Chondrocyte (in vitro differentiated cells): ENCODE measurements at regions not wholly inside any gene's neighbourhood (a gene's known extent, or its start where the extent isn't known, plus 50 kb on each side); places are given as distances from the start of the nearest gene placed in this dataset.
"Not testable (repeated sequence)": the region's sequence is repeated elsewhere in the genome, so short reads cannot be mapped to it uniquely, and the experiment has no call there.

Source experiments
- DNase-seq: peaks from one replicate; pipeline ENCODE4 v3.0.0; 2021; ENCODE audit warnings: mixed read lengths, low spot score
- H3K27ac Mint-ChIP-seq: one replicate; pipeline ENCODE4 v1.8.0; 2021; ENCODE audit warnings: mild to moderate bottlenecking, moderate library complexity, mixed read lengths; ENCODE audit not compliant: unreplicated experiment
- H3K27me3 Mint-ChIP-seq: 2 replicates; pipeline ENCODE4 v1.8.0; 2021; ENCODE audit warnings: low read depth, mixed read lengths
- H3K36me3 Mint-ChIP-seq: 2 replicates; pipeline ENCODE4 v1.8.0; 2021; ENCODE audit warnings: low read depth, mixed read lengths
- H3K4me1 Mint-ChIP-seq: 2 replicates; pipeline ENCODE4 v1.8.0; 2021; ENCODE audit warnings: low read depth, mild to moderate bottlenecking, mixed read lengths
- H3K4me3 Mint-ChIP-seq: one replicate; pipeline ENCODE4 v1.8.0; 2021; ENCODE audit warnings: mild to moderate bottlenecking, moderate library complexity, mixed read lengths; ENCODE audit not compliant: unreplicated experiment
- H3K9me3 Mint-ChIP-seq: 2 replicates; pipeline ENCODE4 v1.8.0; 2021; ENCODE audit warnings: low read depth, mixed read lengths
- CTCF ChIP-seq: fragments of 200-600 bp; sonication (generic); IDR thresholded peaks from 2 replicates; pipeline ENCODE4 v1.5.0; 2021; ENCODE audit warnings: antibody characterized with exemption, mild to moderate bottlenecking, moderate library complexity

- Mint-ChIP-seq H3K36me3 (peaks cover 1% of the 10 kb centered on the region), H3K4me1 (no peaks in the 10 kb centered on the region), H3K27ac (no peak overlapping the region), H3K27me3 (peaks cover 7% of the 10 kb centered on the region), H3K9me3 (peaks cover 20% of the 10 kb centered on the region), H3K4me3 (no peak overlapping the region)
- no peak for TF ChIP-seq CTCF
- no peak for DNase-seq
Measured at GRCh38 chr21:28590676-28591075, 402.0 kb downstream of the LTN1 start.

- no peaks in the 10 kb centered on the region for H3K4me1 Mint-ChIP-seq
- peaks cover 7% of the 10 kb centered on the region for H3K27me3 Mint-ChIP-seq
- H3K4me3 Mint-ChIP-seq = no peak overlapping the region
- H3K36me3 Mint-ChIP-seq = peaks cover 1% of the 10 kb centered on the region
- no peak for DNase-seq
- H3K9me3 Mint-ChIP-seq = peaks cover 25% of the 10 kb centered on the region
- no peak for TF ChIP-seq CTCF
- no peak overlapping the region for H3K27ac Mint-ChIP-seq
Measured at GRCh38 chr21:28590026-28590425, 402.7 kb downstream of the LTN1 start.

- Mint-ChIP-seq H3K27ac (no peak overlapping the region), H3K36me3 (peaks cover 1% of the 10 kb centered on the region), H3K4me3 (no peak overlapping the region), H3K9me3 (peaks cover 25% of the 10 kb centered on the region), H3K27me3 (peaks cover 5% of the 10 kb centered on the region), H3K4me1 (no peaks in the 10 kb centered on the region)
- TF ChIP-seq CTCF = no peak
- no peak for DNase-seq
Measured at GRCh38 chr21:28588997-28589396, 403.7 kb downstream of the LTN1 start.

DNA sequence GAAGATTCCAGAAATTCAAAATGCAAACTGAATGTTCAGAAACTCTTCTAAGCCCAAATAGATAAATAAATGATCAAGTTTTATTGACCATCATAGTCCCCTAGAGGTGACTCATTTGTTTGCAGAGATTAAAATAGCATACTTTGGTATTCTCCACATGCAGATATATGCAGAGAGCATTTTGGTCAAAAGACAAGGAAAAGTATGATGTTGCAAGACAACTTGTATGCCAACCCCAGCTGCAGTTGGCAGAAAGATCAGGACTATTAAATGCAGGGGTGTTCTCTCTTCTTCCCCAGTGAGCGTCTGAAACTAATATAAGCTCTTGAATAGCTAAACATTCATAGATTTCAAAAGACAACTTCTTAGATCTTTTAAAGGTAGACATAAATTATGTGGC, 404.9 kb downstream of the LTN1 start:
- Mint-ChIP-seq H3K4me1 (no peaks in the 10 kb centered on the region), H3K36me3 (peaks cover 1% of the 10 kb centered on the region), H3K27ac (no peak overlapping the region), H3K27me3 (peaks cover 4% of the 10 kb centered on the region), H3K4me3 (no peak overlapping the region), H3K9me3 (peaks cover 25% of the 10 kb centered on the region)
- no peak for DNase-seq
- TF ChIP-seq CTCF = no peak

DNA sequence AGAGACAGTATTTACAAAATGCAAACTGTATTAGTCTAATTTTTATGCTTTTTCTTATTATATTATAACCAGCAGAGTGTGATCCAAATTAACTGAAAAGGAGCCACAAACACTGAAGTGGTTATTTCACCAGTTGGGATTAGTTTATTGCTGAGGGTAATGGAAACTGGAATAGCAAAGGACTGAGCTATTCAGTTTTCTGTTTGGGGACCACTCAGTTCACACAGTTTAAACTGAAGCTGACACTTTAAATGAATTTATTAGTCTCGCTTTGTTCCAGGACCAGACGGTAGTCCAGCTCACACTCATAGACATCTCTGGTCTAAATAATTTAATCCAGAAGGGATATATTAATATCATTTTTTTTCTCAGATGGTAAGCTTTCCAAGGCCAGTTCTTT, 410.7 kb downstream of the LTN1 start:
- Mint-ChIP-seq H3K4me3 (no peak overlapping the region), H3K9me3 (peaks cover 10% of the 10 kb centered on the region), H3K27me3 (peaks cover 5% of the 10 kb centered on the region), H3K4me1 (peaks cover 5% of the 10 kb centered on the region), H3K36me3 (no peaks in the 10 kb centered on the region), H3K27ac (no peak overlapping the region)
- TF ChIP-seq CTCF = no peak
- DNase-seq = no peak

DNA sequence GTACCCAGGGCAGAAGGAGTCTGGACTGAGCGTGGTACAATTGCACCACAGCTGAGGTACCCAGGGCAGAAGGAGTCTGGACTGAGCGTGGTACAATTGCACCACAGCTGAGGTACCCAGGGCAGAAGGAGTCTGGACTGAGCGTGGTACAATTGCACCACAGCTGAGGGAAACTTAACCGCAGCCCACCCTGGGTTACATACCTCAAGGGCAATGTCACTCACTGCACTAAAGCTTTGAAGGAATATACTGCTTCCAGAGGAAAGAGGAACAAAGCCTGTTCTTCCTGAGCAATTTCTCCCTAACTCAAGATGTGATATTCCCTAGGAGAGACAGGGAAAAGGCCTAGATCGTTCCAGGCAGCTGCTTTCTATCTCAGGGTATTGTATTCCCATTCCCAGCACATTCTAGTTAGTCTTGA, 411.4 kb downstream of the LTN1 start:
- H3K9me3 Mint-ChIP-seq, H3K36me3 Mint-ChIP-seq, H3K4me3 Mint-ChIP-seq, H3K27ac Mint-ChIP-seq, DNase-seq, H3K4me1 Mint-ChIP-seq, H3K27me3 Mint-ChIP-seq: not testable (repeated sequence)
